ENCODE measurements at regions not wholly inside any gene's neighbourhood (a gene's known extent, or its start where the extent isn't known, plus 50 kb on each side); places are given as distances from the start of the nearest gene placed in this dataset.

DNA sequence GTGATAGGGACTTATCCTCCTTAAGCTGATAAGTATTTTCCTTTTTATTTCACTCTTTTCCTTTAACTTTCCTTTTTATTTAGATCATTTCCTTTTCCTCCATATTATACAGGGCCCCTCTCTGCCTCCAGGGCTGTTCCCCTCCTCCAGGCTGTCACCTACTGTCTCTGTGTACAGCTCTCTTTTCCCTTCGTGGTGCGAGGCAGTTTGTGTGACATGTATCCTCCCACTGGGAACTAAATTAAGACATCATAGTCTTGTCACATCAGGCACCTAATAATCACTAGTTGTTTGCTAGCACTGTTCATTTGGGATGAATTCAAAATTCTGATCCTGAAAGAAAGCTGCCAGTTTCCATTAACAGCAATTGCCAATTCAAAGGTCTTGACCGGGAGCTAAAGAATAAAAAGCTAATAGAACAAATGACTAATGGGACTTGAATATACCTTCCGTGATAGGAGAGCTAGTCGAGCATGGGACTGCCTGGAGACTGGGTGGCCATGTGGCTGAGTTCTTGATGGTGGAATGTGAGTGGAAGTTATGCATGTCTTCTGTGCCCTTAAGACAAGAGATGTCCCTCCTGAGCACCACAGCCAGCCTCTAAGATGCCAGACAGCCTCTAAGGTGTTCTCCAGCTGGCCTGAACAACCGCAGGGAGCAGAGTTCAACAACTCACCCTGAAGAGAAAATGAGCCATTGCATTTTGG lies 77.7 kb upstream of the LRRC55 start:
- no peak for DNase-seq

DNA sequence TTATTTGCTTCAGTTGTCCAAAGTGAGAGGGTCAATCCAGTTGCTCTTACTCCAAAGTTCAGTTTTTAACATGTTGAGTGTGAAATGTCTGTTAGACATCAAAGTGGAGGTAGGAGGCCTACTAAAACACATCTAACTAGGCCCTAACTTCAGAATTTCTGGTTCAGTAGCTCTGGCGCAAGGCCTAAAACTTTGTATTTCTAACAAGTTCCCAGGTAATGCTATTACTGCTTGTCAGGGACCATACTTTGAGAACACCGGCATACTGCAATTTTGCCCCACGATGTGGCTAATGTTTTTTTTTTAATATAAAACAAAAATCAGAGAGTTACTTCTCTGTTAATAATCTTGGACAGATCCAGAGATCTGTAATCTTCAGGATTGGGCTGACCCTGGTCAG lies 72.4 kb upstream of the LRRC55 start:
- DNase-seq, result no peak

DNA sequence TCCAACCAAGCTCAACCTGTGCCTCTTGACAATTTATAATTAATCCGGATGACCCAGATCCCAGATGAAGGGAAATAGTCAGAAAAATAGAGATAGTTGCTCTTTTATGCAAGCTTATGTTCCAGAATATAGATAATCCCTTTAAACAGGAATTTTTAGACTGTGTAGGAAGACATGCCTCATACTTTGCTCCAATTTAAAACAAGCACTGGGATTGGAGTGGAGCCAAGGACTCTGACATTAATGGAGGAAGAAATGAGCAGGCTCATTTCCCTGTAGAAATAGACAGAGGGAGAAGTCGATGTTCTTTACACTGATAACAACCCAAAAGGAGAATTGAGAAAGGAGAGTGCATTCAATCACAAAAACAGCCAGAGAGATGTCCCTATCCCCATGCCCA lies 70.1 kb upstream of the LRRC55 start:
- no peak for DNase-seq

DNA sequence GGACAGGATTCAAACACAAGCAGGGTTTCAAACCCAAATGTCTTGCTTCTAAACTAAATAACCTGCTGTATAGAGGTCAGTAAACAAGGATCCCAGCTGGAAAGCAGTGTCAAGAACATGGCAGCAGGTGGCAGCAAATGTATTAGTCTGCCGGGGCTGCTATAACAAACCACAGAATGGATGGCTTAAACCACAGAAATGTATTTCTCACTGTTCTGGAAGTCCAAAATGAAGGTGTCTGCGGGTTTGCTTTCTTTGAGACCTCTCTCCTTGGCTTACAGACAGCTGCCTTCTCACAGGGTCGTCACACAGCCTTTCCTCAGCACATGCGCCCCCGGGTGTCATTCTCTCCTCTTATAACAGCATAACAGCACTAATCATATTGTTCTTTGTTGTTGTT lies 65.1 kb upstream of the LRRC55 start:
- no peak for DNase-seq

DNA sequence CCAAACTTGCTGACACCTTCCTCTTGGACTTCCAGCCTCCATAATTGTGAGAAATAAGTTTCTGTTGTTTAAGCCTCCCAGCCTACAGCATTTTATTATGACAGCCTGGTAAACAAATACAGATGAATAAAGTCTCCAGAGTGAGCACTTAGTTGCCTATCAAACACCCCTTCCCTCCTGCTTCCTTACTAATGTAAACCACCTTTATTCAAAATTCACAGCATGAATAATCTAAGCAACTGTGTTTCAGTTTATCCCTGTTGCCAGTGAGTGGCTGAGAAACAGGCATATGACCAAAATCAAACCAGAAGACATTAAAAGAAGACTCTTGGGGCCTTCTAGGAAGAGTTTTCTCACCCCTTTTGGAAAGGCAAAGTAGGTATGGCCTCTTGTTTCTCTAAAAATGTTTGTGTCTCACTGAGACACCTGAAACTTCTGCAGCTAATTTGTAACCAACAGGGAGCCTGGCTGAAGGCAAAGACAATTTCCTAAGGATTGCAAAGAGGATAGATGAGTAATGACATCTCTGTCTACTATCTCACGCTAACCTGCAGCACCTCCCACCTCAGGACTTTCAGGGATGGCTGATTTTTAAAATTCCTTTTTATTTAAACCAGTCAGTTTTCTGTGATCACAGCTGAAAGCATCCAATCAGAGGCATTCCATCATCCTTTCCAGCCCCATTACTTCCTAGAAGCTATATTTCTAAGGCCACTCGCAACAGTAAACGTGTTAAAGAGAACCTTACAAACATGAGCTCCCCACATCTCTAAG lies 61.4 kb upstream of the LRRC55 start:
- no peak for DNase-seq

DNA sequence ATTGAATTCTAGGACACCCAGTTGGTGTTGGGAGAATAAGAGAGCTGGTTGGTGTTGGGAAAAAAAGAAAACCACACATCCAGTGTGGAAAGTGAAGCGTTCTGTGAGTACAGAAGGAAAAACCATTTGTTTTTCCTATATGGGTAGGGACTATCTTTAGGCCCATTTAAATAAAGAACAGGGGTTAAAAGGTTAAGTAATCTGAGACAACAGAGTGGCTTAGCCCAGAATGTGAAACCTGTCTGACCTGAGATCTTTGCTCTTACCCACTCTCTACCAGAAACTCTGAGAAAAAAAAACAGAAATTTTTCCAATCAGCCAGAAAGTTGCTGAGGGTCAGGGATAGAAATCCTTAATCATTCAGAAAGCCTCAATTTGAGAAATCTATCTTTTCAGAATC lies 59.8 kb upstream of the LRRC55 start:
- DNase-seq, result no peak

DNA sequence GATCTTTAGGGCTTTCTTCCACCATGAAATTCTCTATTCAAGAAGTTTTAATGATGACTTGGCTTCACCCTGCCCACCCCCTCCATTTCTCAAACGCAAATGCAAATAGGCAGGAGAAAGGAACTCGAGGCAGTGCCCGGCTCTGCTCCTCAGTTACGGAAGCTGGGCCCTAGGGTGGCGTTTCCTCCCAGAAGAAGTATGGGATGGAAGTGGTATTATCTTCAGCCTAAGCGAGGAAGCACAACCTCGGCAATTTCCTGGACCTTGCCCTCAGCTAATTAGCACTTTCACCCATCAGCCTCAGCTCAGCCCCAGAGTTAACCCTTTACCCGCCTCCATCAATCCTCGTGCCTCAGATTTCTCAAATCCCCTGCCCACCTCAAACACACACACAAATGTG lies 58.2 kb upstream of the LRRC55 start:
- DNase-seq, result no peak

DNA sequence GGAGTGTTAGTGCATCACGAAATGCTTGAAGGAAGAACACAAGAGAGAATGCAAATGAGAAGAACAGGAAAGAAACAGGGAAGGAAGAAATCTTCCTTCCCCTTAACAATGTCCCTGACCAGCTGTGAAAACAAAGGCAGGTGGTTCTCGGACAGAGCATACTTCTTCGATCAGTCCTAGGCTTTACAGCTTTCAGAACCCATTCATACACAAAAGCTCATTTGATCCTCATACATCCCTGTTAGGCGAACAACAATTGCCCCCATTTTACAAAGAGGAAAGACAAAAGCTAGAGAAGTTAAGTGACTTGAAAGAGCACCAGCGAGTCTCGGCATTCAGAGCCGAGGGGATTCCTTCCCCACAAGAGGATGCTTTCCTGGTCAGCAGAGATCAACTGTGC lies 57.2 kb upstream of the LRRC55 start:
- DNase-seq, result no peak

DNA sequence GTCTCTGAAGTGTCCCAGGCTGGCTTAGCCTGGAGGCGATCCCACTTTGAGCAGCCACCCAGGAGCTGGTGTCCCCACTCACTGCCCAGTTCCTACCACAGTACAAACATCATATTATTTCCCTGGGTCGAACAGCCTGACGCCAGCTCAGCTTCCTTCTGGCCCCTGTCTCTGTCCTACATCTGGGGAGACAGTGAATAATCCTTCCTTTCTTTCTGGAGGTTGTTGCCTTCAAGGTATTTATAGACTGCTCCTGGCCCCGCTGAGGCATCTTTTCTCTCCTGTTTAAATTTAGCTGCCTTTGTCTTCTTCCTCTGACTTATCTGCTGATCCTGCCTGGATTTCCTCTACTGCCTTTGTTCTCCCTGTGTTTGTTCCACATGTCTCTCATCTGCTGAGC lies 56.8 kb upstream of the LRRC55 start:
- no peak for DNase-seq

DNA sequence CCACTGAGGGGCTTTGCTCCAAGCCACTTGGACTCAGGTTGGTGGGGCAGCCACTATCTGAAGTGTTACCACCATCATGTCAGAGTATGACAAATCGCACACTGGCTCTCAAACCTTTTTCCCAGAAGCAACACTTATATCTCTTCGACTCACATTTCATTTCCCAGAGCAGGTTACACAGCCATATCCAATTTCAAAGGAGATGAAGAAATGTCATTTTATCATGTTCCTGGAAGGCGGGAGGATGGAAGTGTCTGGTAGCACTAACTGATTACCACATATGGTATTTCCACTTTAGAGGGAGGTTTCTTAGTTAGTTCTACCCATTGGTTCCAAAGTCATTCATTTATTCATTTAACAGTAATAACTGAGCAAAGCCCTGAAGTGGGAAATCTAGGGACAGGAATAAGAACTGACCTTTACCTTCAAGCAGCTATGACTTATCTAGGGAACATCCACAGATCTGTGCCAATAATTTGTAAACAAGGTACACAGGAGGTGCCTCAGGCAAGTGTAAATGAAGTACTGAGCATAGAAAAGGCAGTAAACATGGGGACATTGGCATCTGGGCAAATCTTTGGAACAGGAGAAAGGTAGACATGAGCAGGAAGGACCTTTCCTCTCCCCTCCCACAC lies 54.9 kb upstream of the LRRC55 start:
- DNase-seq, result no peak

DNA sequence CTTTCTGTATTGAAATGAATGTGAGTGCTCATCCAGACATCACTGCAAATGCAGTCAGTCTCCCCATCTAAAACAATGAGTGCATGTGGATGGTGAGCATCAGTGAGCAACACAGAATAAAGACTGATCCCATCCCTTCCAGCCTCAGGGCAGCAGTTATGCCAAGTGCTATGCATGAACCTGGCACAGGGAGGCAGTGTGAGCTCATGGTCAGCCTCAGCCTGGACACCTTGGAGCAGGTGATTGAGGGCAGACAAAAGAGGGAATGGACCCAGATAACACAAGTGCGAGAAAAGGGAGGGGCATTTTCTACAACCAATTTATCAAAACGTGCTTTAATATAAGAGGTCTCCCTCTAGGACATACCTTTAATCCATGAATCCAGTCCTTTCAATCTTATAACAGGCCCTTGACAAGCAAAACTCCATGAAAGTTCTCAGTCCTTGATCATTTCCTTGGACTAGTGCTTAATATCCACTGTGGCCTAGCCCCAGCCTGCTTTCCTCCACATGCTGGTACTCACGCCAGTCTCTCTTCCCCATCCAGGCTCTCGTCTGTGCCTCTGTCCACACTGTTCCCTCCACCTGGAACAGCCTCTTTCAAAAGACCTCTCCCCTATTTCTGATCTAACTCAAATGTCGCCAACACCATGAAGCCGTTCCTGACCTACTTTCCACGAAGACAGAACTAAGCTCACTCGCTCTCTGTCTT lies 50.5 kb upstream of the LRRC55 start:
- DNase-seq, result no peak

All from NCI-H1048 (cell line).